Keratinocyte (primary cell): ENCODE measurements at regions not wholly inside any gene's neighbourhood (a gene's known extent, or its start where the extent isn't known, plus 50 kb on each side); places are given as distances from the start of the nearest gene placed in this dataset.

Experiments used
- DNase-seq: peaks from one replicate; pipeline ENCODE4 v3.0.0-alpha.2; 2011; ENCODE audit warnings: low read depth, missing footprints, low spot score
- FAIRE-seq: peaks from 2 replicates; lab custom pipeline; 2011; peaks lifted over from hg19 to GRCh38; lab: Jason Lieb, UNC
- H2AFZ ChIP-seq: 2 replicates; pipeline ENCODE4 v1.6.0; 2012; ENCODE audit warnings: low read length, control low read depth, inconsistent platforms; ENCODE audit not compliant: control insufficient read depth
- H3K27ac ChIP-seq: 2 replicates; pipeline ENCODE4 v1.5.1; 2011; ENCODE audit warnings: low read length; ENCODE audit not compliant: control insufficient read depth, insufficient read depth
- H3K27me3 ChIP-seq: 3 replicates; pipeline ENCODE4 v1.6.0; 2011; ENCODE audit warnings: low read length; ENCODE audit not compliant: control insufficient read depth, insufficient read depth; ENCODE audit errors: extremely low read depth
- H3K36me3 ChIP-seq, 2 experiments: 2 replicates in 1 of 2; 3 replicates in 1 of 2; pipeline ENCODE4 v1.5.1; 2011; ENCODE audit warnings: low read length in 2 of 2, mild to moderate bottlenecking in 1 of 2; ENCODE audit not compliant: control insufficient read depth in 2 of 2, insufficient read depth in 2 of 2; ENCODE audit errors: extremely low read depth in 1 of 2
- H3K4me1 ChIP-seq: 3 replicates; pipeline ENCODE4 v1.5.1; 2011; ENCODE audit warnings: low read length; ENCODE audit not compliant: control insufficient read depth, insufficient read depth; ENCODE audit errors: extremely low read depth
- H3K4me2 ChIP-seq: 3 replicates; pipeline ENCODE4 v1.6.0; 2011; ENCODE audit warnings: low read depth, low read length; ENCODE audit not compliant: control insufficient read depth, insufficient read depth; ENCODE audit errors: extremely low read depth
- H3K4me3 ChIP-seq, 3 experiments: fragments of 200-600 bp in 1 of 3; sonication (generic) in 1 of 3; 2 replicates in 2 of 3; 3 replicates in 1 of 3; pipeline ENCODE4 v1.5.1; 2011 to 2016; ENCODE audit warnings: low read length in 3 of 3, mild to moderate bottlenecking in 3 of 3, control low read depth in 2 of 3, inconsistent platforms in 1 of 3, low read depth in 1 of 3, mixed read lengths in 1 of 3, mixed run types in 1 of 3, moderate library complexity in 1 of 3; ENCODE audit not compliant: control insufficient read depth in 2 of 3, insufficient read depth in 2 of 3; ENCODE audit errors: extremely low read depth in 1 of 3
- H3K79me2 ChIP-seq: 2 replicates; pipeline ENCODE4 v1.6.0; 2012; ENCODE audit warnings: low read length; ENCODE audit not compliant: control insufficient read depth, insufficient read depth
- H3K9ac ChIP-seq: 3 replicates; pipeline ENCODE4 v1.6.0; 2011; ENCODE audit warnings: low read length; ENCODE audit not compliant: control insufficient read depth, insufficient read depth; ENCODE audit errors: extremely low read depth
- H3K9me1 ChIP-seq: 3 replicates; pipeline ENCODE4 v1.6.0; 2011; ENCODE audit warnings: low read length; ENCODE audit not compliant: control insufficient read depth, insufficient read depth; ENCODE audit errors: extremely low read depth
- H3K9me3 ChIP-seq: 2 replicates; pipeline ENCODE4 v1.5.1; 2012; ENCODE audit warnings: low read depth, low read length; ENCODE audit not compliant: control insufficient read depth
- H4K20me1 ChIP-seq: 3 replicates; pipeline ENCODE4 v1.6.0; 2011; ENCODE audit warnings: low read length; ENCODE audit not compliant: control insufficient read depth, insufficient read depth; ENCODE audit errors: extremely low read depth
- CTCF ChIP-seq, 3 experiments: IDR thresholded peaks in 1 of 3; conservative IDR thresholded peaks in 1 of 3; optimal IDR thresholded peaks in 1 of 3; 2 replicates in 2 of 3; 3 replicates in 1 of 3; pipeline versions ENCODE3 to v1.5.1; 2011; ENCODE audit warnings: low read length in 3 of 3, mild to moderate bottlenecking in 3 of 3, moderate library complexity in 2 of 3, control low read depth in 1 of 3, inconsistent platforms in 1 of 3; ENCODE audit not compliant: insufficient read depth in 2 of 3; ENCODE audit errors: extremely low read depth in 1 of 3
- EZH2 ChIP-seq: IDR thresholded peaks from one replicate; pipeline ENCODE4 v1.6.1; 2012; ENCODE audit warnings: inconsistent platforms, mild to moderate bottlenecking, low read length, moderate library complexity
- dilution Hi-C: fragments of 300-500 bp; cut with MboI; formaldehyde crosslinking; loops from one replicate; pipeline ENCODE4 v1.7.0; 2020; ENCODE audit warnings: low sequenced_read_pairs; ENCODE audit not compliant: extremely low pct_ligation_motif_present

DNA sequence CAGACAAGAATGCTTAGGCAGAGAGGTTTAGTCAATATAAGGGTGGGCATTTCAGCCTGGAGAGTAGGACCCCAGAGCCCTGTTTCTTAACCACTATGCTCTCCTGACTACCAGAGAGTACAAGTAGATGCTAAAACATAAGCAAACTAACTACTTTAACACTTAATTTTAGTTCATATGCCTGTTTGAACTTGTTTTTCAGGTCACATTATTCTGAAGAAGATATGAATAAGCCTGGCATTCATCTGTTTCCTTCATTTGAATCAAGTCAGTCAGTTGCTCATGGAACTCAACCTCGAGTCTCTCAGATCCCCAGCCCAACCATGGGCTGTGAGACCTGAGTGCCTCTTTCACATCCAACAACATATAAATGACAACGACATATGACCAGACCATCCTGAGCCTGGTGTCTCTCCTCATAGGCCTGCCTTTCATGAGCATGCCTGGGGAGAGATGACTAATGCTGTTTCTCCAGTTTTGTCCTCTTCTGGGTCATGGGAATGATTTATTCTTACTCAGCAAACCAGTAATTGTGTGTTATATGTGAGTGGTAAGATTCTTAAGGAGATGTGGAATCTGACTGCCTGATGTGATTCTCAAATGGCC is 251.1 kb upstream of the BTG1 start:
- H3K9me1 ChIP-seq = no peaks in the 10 kb centered on the region
- H3K36me3 ChIP-seq = no peaks in the 10 kb centered on the region
- peak overlapping the region in 2 of 3 experiments; percentile 30 to 31 for H3K4me3 ChIP-seq
- no peaks in the 10 kb centered on the region for H3K79me2 ChIP-seq
- peaks cover 18% of the 10 kb centered on the region for H3K4me1 ChIP-seq
- DNase-seq = peak; percentile 32
- H3K27ac ChIP-seq = peak overlapping the region; percentile 93
- H3K9me3 ChIP-seq = peaks cover 2% of the 10 kb centered on the region
- H4K20me1 ChIP-seq = no peaks in the 10 kb centered on the region
- peak overlapping the region; percentile 46 for H3K9ac ChIP-seq
- dilution Hi-C loops = no loop called here
- peak overlapping the region; percentile 85 for H3K4me2 ChIP-seq
- no peak for TF ChIP-seq CTCF (optimal IDR thresholded peaks at IDR 0.05 in 1 of 3, IDR thresholded peaks at IDR 0.05 in 1 of 3, conservative IDR thresholded peaks at IDR 0.05 in 1 of 3; ENCODE audit: extremely low read depth in 1 of 3, insufficient read depth in 2 of 3, low read length in 3 of 3)
- TF ChIP-seq EZH2 = no peak
- no peaks in the 10 kb centered on the region for H3K27me3 ChIP-seq
- FAIRE-seq = peak; percentile 57
- H2AFZ ChIP-seq = peak overlapping the region; percentile 92

DNA sequence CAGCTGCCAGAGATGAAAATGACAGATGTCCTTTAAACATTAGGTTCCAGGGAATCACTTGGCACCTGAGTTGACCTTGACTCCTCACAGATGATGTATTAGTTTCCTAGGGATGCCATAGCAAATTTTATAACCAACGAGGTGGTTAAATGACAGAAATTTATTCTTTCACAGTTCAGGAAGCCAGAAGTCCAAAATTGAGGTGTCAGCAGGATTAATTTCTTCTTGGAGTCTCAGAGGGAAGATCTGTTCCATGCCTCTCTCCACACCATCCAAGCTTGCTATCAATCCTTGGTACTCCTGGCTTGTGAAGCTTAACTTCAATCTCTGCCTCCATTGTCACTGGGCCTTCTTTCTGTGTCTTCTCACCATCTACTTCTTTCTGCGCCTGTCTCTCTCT is 249.7 kb upstream of the BTG1 start:
- Histone ChIP-seq H3K4me1 (peaks cover 18% of the 10 kb centered on the region), H3K27ac (no peak overlapping the region), H3K36me3 (no peaks in the 10 kb centered on the region), H3K9me3 (peaks cover 2% of the 10 kb centered on the region), H3K9me1 (no peaks in the 10 kb centered on the region), H3K27me3 (no peaks in the 10 kb centered on the region), H4K20me1 (no peaks in the 10 kb centered on the region), H3K79me2 (no peaks in the 10 kb centered on the region), H3K4me2 (no peak overlapping the region), H3K4me3 (no peak overlapping the region), H2AFZ (no peak overlapping the region), H3K9ac (no peak overlapping the region)
- dilution Hi-C loops = no loop called here
- DNase-seq (no peak), FAIRE-seq (no peak)
- TF ChIP-seq CTCF (optimal IDR thresholded peaks at IDR 0.05 in 1 of 3, IDR thresholded peaks at IDR 0.05 in 1 of 3, conservative IDR thresholded peaks at IDR 0.05 in 1 of 3; ENCODE audit: extremely low read depth in 1 of 3, insufficient read depth in 2 of 3, low read length in 3 of 3) (no peak), EZH2 (no peak)
